ENCODE measurements at regions not wholly inside any gene's neighbourhood (a gene's known extent, or its start where the extent isn't known, plus 50 kb on each side); places are given as distances from the start of the nearest gene placed in this dataset.

GRCh38 chr12:114744285-114744684 lies 60.3 kb upstream of the TBX3 start:
- DNase-seq, result no peak

DNA sequence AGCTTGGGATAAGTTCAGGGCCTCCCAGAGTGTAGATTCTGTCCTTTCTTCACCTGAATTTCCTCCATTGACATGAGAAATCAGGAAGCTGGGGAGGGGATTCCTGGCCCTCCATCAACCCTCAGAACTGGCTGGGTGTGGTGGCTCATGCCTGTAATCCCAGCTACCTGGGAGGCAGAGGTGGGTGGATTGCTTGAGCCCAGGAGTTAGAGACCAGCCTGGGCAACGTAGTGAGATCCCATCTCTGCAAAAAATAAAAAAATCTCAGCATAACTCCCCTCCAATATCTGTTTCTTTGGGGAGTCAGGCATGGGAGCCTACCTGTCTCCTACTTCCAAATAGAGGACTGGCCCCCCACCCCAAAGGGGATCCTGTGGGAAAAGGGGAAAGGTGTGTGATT lies 59.8 kb upstream of the TBX3 start:
- DNase-seq, result no peak

DNA sequence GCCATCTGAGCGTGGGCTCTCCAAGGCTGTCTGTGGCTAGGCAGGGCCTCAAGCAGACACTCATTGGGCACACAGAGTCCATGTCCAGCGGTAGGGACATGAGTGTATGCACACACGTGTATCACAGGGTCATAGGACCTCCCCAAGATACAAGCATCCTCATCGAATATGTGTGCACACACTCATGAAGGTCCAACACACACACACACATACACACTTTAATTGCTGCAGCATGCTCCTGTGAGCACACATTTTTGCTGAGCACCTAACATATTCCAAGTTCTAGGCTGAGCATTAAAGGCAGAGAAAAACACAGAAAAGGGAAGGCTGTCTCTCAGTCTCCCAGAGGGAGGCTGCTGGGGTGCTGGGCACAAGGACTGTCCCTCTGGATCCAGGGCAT lies 59.3 kb upstream of the TBX3 start:
- DNase-seq, result no peak

GRCh38 chr12:114742363-114742762 lies 58.4 kb upstream of the TBX3 start:
- no peak for DNase-seq

DNA sequence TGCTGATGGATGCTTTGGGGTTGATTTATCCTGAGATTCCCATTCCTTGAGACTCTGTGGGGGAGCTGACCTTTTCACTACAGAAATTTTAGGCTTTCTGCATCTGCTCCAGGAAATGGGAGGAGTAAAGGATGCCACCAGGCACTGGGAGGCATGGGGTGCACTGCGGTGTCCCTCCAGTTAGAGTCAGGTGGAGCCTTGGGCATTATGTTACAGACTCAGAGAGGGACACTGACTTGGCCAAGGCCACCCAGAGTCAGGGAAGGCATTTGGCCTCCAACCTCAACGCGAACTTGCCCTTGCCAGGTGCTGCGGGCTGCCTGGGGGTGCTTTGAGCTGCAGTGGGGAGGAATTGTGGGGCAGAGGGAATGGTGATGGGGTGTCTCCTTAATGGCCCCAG lies 58.0 kb upstream of the TBX3 start:
- no peak for DNase-seq

DNA sequence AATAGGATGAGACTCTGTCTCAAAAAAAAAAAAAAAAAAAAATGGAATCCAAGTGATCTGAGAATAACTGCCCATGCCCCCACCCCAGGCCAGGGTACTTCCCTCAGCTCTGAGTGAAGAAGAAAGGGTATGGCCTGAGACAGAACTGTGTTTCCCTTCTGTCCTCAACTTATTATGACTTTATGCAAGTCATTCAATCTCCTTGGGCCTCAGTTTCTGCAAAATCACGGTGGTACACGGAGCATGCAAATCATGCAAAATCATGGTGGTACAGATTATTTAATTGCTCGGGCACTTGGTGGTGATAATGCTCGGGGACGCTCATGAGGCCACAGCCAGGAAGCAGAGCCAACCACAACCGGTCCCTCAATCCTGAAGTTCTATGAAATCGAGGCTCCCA lies 56.5 kb upstream of the TBX3 start:
- no peak for DNase-seq

DNA sequence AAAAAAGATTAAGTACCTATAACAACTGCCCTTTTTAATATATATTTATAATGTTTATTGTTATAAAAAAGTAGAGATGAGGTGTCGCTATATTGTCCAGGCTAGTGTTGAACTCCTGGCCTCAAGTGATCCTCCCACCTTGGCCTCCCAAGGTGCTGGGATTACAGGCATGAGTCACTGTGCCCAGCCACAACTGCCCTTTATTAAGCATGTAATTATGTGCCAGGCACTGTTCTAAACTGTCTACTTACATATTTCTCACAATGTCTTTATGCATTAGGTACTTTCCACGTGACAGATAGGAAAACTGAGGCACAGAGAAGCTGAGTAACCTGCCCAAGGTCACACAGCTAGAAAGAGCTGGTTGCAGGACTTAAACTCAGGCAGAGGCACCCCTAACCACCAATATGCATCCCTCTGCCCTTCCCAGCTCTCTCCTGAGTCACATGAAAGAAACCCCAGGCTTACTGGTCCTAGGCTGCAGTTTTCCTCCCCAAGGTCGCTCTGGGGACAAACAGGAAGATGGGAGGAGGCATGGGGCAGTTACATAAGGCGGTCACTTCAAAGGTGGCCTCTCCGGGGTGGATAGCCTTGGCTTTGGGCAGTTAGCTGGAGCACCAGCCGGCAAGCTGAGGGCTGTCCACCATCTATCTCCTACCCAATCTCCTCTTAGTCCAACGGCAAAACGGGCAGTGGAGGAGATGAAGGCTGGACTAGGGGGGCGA lies 54.6 kb upstream of the TBX3 start:
- DNase-seq, result no peak

GRCh38 chr12:114735680-114736374 lies 51.9 kb upstream of the TBX3 start:
- no peak for DNase-seq

DNA sequence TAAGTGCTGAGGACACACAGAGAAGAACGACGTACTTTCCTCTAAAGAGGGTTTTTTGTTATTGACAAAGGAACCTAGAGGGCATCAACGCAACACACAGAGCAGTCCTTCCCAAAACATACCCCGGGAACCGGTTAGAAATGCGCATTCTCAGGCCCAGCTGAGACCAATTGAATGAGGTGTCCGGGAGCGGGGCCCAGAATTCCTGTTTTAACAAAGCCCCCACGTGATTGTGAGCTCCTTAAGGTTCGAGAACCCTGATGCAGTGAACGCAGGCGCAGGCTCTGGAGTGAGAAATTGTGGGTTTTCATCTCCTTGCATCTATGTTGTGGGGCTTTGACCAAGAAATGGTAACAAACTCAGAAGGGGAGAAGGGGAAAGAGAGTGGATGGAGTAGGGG lies 51.0 kb upstream of the TBX3 start:
- DNase-seq, result no peak

DNA sequence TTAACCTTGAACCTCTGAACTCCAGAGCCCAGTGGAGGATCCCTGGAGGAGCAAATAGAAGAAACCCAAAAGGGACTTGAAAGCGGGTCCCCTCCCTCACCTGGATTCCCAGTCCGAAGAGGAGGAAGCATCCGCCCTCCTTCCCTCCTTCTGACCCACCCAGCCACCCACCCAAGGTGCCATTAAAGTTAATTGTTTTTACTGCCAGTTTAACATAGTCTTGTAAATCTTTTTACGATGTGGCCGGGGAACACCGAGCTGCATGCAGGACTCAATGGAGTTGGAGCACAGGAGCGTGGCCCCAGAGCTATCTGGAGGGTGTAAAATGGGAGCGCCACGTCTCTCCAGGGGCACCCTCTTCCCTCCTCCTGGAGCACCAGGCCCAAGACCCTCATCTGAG lies 49.9 kb upstream of the TBX3 start:
- DNase-seq, result no peak
